H9 (cell line): ENCODE measurements at regions not wholly inside any gene's neighbourhood (a gene's known extent, or its start where the extent isn't known, plus 50 kb on each side); places are given as distances from the start of the nearest gene placed in this dataset.

Source experiments
- DNase-seq: peaks from one replicate; pipeline ENCODE4 v3.0.0-alpha.2; 2017
- H2AFZ ChIP-seq: one replicate; pipeline ENCODE4 v1.6.1; 2013; ENCODE audit warnings: mild to moderate bottlenecking, low read length, control low read depth, moderate library complexity
- H2AK5ac ChIP-seq: 2 replicates; pipeline ENCODE4 v1.6.1; 2013; ENCODE audit warnings: low read length, control low read depth, mixed read lengths; ENCODE audit not compliant: insufficient read length
- H2BK120ac ChIP-seq: one replicate; pipeline ENCODE4 v1.6.1; 2013; ENCODE audit warnings: low read depth, mild to moderate bottlenecking, low read length, control low read depth, inconsistent platforms; ENCODE audit not compliant: poor library complexity, severe bottlenecking
- H2BK12ac ChIP-seq: 2 replicates; pipeline ENCODE4 v1.6.1; 2013; ENCODE audit warnings: low read length, control low read depth, mixed read lengths, low read depth; ENCODE audit not compliant: insufficient read length
- H2BK15ac ChIP-seq: 2 replicates; pipeline ENCODE4 v1.6.1; 2013; ENCODE audit warnings: low read depth, low read length, control low read depth
- H2BK20ac ChIP-seq: one replicate; pipeline ENCODE4 v1.6.1; 2013; ENCODE audit warnings: low read depth, mild to moderate bottlenecking, low read length, control low read depth, inconsistent platforms; ENCODE audit not compliant: poor library complexity, severe bottlenecking
- H2BK5ac ChIP-seq: 2 replicates; pipeline ENCODE4 v1.6.1; 2013; ENCODE audit warnings: low read length, control low read depth, mixed read lengths; ENCODE audit not compliant: insufficient read length
- H3K14ac ChIP-seq: 2 replicates; pipeline ENCODE4 v1.6.1; 2013; ENCODE audit warnings: low read length, control low read depth; ENCODE audit not compliant: insufficient read depth
- H3K18ac ChIP-seq: 2 replicates; pipeline ENCODE4 v1.6.1; 2013; ENCODE audit warnings: low read depth, mild to moderate bottlenecking, mixed read lengths, low read length, control low read depth; ENCODE audit not compliant: insufficient read length
- H3K23ac ChIP-seq: 2 replicates; pipeline ENCODE4 v1.6.1; 2013; ENCODE audit warnings: low read length, control low read depth, mixed read lengths, low read depth; ENCODE audit not compliant: insufficient read length
- H3K23me2 ChIP-seq: 2 replicates; pipeline ENCODE4 v1.6.1; 2013; ENCODE audit warnings: low read depth, mild to moderate bottlenecking, mixed read lengths, low read length, control low read depth; ENCODE audit not compliant: insufficient read length, poor library complexity, severe bottlenecking
- H3K27ac ChIP-seq: 2 replicates; pipeline ENCODE4 v1.5.1; 2013; ENCODE audit warnings: low read length, control low read depth, mixed read lengths, low read depth; ENCODE audit not compliant: insufficient read length
- H3K27me3 ChIP-seq: 2 replicates; pipeline ENCODE4 v1.6.1; 2013; ENCODE audit warnings: low read length, control low read depth, inconsistent platforms; ENCODE audit not compliant: insufficient read depth
- H3K4ac ChIP-seq: 2 replicates; pipeline ENCODE4 v1.6.1; 2013; ENCODE audit warnings: low read depth, mild to moderate bottlenecking, control low read depth, inconsistent platforms, low read length, moderate library complexity
- H3K4me1 ChIP-seq: 2 replicates; pipeline ENCODE4 v1.6.1; 2013; ENCODE audit warnings: low read length, control low read depth, inconsistent platforms; ENCODE audit not compliant: insufficient read depth
- H3K4me2 ChIP-seq: 2 replicates; pipeline ENCODE4 v1.6.1; 2013; ENCODE audit warnings: low read length, control low read depth, mixed read lengths; ENCODE audit not compliant: insufficient read length, insufficient read depth
- H3K56ac ChIP-seq: 2 replicates; pipeline ENCODE4 v1.6.1; 2013; ENCODE audit warnings: low read depth, mild to moderate bottlenecking, mixed read lengths, low read length, control low read depth; ENCODE audit not compliant: insufficient read length
- H3K79me1 ChIP-seq: 2 replicates; pipeline ENCODE4 v1.6.1; 2013; ENCODE audit warnings: low read depth, mild to moderate bottlenecking, moderate library complexity, low read length, control low read depth, inconsistent platforms; ENCODE audit not compliant: insufficient read depth, poor library complexity, severe bottlenecking
- H3K79me2 ChIP-seq: 2 replicates; pipeline ENCODE4 v1.6.1; 2013; ENCODE audit warnings: low read length, control low read depth, inconsistent platforms; ENCODE audit not compliant: insufficient read depth
- H3K9ac ChIP-seq: 2 replicates; pipeline ENCODE4 v1.6.1; 2013; ENCODE audit warnings: low read length, control low read depth, mixed read lengths; ENCODE audit not compliant: insufficient read length; ENCODE audit errors: extremely low read depth
- H3K9me3 ChIP-seq: one replicate; pipeline ENCODE4 v1.6.1; 2013; ENCODE audit warnings: low read depth, low read length, inconsistent platforms; ENCODE audit not compliant: control insufficient read depth
- H3T11ph ChIP-seq: one replicate; pipeline ENCODE4 v1.6.1; 2013; ENCODE audit warnings: mild to moderate bottlenecking, low read length, control low read depth, inconsistent platforms
- H4K20me1 ChIP-seq: one replicate; pipeline ENCODE4 v1.6.1; 2013; ENCODE audit not compliant: control insufficient read depth, insufficient read length, insufficient read depth
- H4K5ac ChIP-seq: 2 replicates; pipeline ENCODE4 v1.6.1; 2013; ENCODE audit warnings: low read depth, mild to moderate bottlenecking, mixed read lengths, low read length, control low read depth; ENCODE audit not compliant: insufficient read length
- H4K8ac ChIP-seq: replicated peaks from 2 replicates; pipeline ENCODE4 v1.6.1; 2013; ENCODE audit warnings: low read length, control low read depth, mixed read lengths, low read depth; ENCODE audit not compliant: insufficient read length
- H4K91ac ChIP-seq: 2 replicates; pipeline ENCODE4 v1.6.1; 2013; ENCODE audit warnings: low read depth, mild to moderate bottlenecking, moderate library complexity, mixed read lengths, low read length, control low read depth; ENCODE audit not compliant: insufficient read length
- H3K27ac Mint-ChIP-seq, 3 experiments: 2 replicates in 2 of 3; 3 replicates in 1 of 3; pipeline ENCODE4 v1.8.0; 2020 to 2021; ENCODE audit warnings: mixed read lengths in 3 of 3, mild to moderate bottlenecking in 1 of 3, moderate library complexity in 1 of 3
- H3K27me3 Mint-ChIP-seq: 2 replicates; pipeline ENCODE4 v1.8.0; 2021; ENCODE audit warnings: low read depth, mild to moderate bottlenecking, moderate library complexity, mixed read lengths
- H3K36me3 Mint-ChIP-seq, 3 experiments: 2 replicates in 2 of 3; 3 replicates in 1 of 3; pipeline ENCODE4 v1.8.0; 2020 to 2021; ENCODE audit warnings: low read depth in 3 of 3, mixed read lengths in 3 of 3; ENCODE audit not compliant: insufficient read depth in 1 of 3
- H3K4me1 Mint-ChIP-seq, 2 experiments: 2 replicates each; pipeline ENCODE4 v1.8.0; 2020; ENCODE audit warnings: mixed read lengths in 2 of 2
- H3K4me3 Mint-ChIP-seq, 2 experiments: 2 replicates in 1 of 2; 3 replicates in 1 of 2; pipeline ENCODE4 v1.8.0; 2020 to 2021; ENCODE audit warnings: mild to moderate bottlenecking in 2 of 2, mixed read lengths in 2 of 2, moderate library complexity in 1 of 2
- H3K9me3 Mint-ChIP-seq, 2 experiments: 2 replicates in 1 of 2; 3 replicates in 1 of 2; pipeline ENCODE4 v1.8.0; 2020; ENCODE audit warnings: mild to moderate bottlenecking in 2 of 2, mixed read lengths in 2 of 2, moderate library complexity in 1 of 2
- whole genome bisulfite sequencing: extraction: QIAGEN DNeasy Blood & Tissue Kit; methylation state at CpG from one replicate; pipeline ENCODE4 v1.1.7; 2013; ENCODE audit warnings: missing lambda C conversion rate, low lambda C conversion rate, mixed read lengths; ENCODE audit not compliant: insufficient read length; ENCODE audit errors: extremely low coverage; 5-methylcytosine and 5-hydroxymethylcytosine counted together
- TF ChIP-seq, protein P1 (sequence below): fragments of 200-600 bp; sonication (generic); conservative IDR thresholded peaks from 3 replicates; pipeline ENCODE4 v1.8.0; 2021; ENCODE audit warnings: antibody characterized with exemption, mild to moderate bottlenecking

- Histone ChIP-seq H2BK12ac (no peak overlapping the region), H3K9ac (no peak overlapping the region), H3K27me3 (no peaks in the 10 kb centered on the region), H3K79me1 (no peaks in the 10 kb centered on the region), H2BK20ac (no peak overlapping the region), H4K8ac (no peak overlapping the region), H3K56ac (no peak overlapping the region), H2BK5ac (no peak overlapping the region), H3K4me1 (peaks cover 5% of the 10 kb centered on the region; the same call in 1 of the 2 replicates), H2AFZ (no peak overlapping the region), H3K23ac (no peak overlapping the region), H3K23me2 (no peaks in the 10 kb centered on the region), H3K79me2 (no peaks in the 10 kb centered on the region), H3K14ac (no peak overlapping the region; the same call in 1 of the 2 replicates), H3T11ph (no peak overlapping the region), H3K27ac (no peak overlapping the region), H3K4me2 (no peak overlapping the region), H2BK15ac (no peak overlapping the region), H2BK120ac (peak overlapping the region; percentile 77), H3K4ac (no peak overlapping the region), H4K5ac (no peak overlapping the region), H3K18ac (no peak overlapping the region), H3K9me3 (no peaks in the 10 kb centered on the region), H4K20me1 (no peaks in the 10 kb centered on the region), H4K91ac (no peak overlapping the region), H2AK5ac (no peak overlapping the region)
- no peak overlapping the region for H3K4me3 Mint-ChIP-seq
- TF ChIP-seq, protein P1, sequence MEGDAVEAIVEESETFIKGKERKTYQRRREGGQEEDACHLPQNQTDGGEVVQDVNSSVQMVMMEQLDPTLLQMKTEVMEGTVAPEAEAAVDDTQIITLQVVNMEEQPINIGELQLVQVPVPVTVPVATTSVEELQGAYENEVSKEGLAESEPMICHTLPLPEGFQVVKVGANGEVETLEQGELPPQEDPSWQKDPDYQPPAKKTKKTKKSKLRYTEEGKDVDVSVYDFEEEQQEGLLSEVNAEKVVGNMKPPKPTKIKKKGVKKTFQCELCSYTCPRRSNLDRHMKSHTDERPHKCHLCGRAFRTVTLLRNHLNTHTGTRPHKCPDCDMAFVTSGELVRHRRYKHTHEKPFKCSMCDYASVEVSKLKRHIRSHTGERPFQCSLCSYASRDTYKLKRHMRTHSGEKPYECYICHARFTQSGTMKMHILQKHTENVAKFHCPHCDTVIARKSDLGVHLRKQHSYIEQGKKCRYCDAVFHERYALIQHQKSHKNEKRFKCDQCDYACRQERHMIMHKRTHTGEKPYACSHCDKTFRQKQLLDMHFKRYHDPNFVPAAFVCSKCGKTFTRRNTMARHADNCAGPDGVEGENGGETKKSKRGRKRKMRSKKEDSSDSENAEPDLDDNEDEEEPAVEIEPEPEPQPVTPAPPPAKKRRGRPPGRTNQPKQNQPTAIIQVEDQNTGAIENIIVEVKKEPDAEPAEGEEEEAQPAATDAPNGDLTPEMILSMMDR, result no peak
- no CpG with 5 or more reads among the region's 13 CpGs for WGBS
- H3K27ac Mint-ChIP-seq, result no peak overlapping the region
- no peak for DNase-seq
- H3K36me3 Mint-ChIP-seq, result peaks cover 0 to 8% (median 0%) of the 10 kb centered on the region in 3 experiments; a peak in 3 of 7 replicates
- peaks cover 5 to 12% of the 10 kb centered on the region in 2 experiments for H3K9me3 Mint-ChIP-seq
- peaks cover 4% of the 10 kb centered on the region for H3K27me3 Mint-ChIP-seq
- peaks cover 28 to 51% of the 10 kb centered on the region in 2 experiments for H3K4me1 Mint-ChIP-seq
Observed at GRCh38 chr16:54459509-54460262, 173.1 kb upstream of the IRX3 start.
